ENCODE measurements at regions not wholly inside any gene's neighbourhood (a gene's known extent, or its start where the extent isn't known, plus 50 kb on each side); places are given as distances from the start of the nearest gene placed in this dataset.
"Not testable (repeated sequence)": the region's sequence is repeated elsewhere in the genome, so short reads cannot be mapped to it uniquely, and the experiment has no call there.

DNA sequence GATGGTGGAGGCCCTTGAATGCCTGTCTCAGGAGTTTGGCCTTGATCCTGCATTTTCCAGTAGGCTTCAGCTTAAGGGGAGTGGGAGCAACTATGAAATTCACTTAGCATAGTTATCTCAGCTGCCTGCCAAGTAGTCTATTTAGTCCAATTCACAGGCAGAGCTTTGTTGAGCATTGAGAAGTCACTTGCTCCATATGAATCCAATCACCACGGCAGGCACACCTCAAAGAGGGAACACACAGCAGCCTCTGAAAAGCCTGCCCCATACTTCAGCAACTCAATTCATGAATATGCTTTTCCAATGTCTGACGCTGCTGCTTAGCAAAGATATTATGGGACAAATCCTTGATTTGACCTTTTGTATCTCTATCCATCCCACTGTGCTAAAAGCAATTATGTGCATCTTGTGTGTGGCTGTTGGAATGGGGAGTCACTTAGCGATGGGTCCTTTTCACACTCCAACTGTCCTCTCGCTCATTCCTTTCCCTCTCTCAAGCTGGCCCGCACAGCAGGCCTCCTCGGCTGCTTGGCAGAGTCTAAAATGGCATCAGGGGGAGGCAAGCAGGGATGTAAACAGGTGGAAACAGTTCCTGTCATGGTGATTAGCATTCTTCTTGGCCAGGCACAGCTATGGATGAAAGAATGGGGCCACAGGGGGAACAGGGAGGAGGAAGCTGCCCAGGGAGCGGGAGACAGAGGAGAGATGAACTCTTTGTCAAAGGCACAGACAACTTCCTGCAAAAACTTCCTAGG is 56.0 kb upstream of the LRPPRC start:
- no peaks in the 10 kb centered on the region for H3K36me3 Mint-ChIP-seq
- H3K27me3 Mint-ChIP-seq, result no peaks in the 10 kb centered on the region
- H3K4me3 Mint-ChIP-seq, result no peak overlapping the region
- H3K27ac Mint-ChIP-seq, result no peak overlapping the region
- peaks cover 0 to 2% (median 0%) of the 10 kb centered on the region in 3 donors for H3K9me3 Mint-ChIP-seq
- H3K4me1 Mint-ChIP-seq, result no peaks in the 10 kb centered on the region

DNA sequence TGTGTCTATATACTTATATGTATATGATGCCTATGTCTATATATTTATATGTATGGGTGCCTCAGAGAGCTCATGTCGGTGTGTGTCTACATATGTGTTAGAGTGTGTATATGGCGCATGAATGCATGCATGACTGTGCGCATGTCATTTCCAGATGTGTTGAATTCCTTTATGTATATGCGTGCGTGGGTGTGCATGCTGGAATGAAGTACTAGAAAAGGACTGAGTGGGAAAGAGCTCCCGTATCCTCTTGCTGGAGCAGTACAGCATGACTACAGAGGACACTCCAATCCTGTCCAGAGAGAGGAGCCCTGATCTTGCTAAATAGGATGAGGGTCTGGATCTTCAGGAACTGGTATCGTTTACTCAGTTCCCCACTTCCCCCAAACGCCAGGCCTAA is 56.8 kb upstream of the LRPPRC start:
- Mint-ChIP-seq H3K4me1 (no peaks in the 10 kb centered on the region), H3K27me3 (no peaks in the 10 kb centered on the region), H3K36me3 (no peaks in the 10 kb centered on the region), H3K9me3 (peaks cover 0 to 2% (median 0%) of the 10 kb centered on the region in 3 donors), H3K4me3 (no peak overlapping the region), H3K27ac (no peak overlapping the region)

DNA sequence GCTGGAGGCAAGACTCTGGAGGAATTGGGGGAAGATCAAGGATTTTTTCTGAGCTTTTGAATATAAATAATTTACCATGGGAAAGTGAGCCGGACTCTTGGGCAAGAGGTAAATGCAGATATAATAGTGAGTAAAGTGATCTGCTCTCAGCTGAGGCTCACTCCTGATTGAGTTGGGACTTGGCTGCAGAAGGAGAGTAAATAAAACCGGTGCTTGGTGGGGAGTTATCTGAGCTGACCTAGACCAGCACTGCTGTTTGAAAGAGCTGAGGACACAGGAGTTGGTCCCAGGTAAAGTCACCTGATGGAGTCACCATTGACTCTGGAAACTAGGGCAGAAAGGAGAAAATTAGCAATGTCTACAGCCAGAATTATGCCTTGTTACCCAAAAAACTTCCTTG is 57.3 kb upstream of the LRPPRC start:
- Mint-ChIP-seq H3K36me3 (no peaks in the 10 kb centered on the region), H3K27ac (no peak overlapping the region), H3K4me1 (no peaks in the 10 kb centered on the region), H3K4me3 (no peak overlapping the region), H3K9me3 (no peaks in the 10 kb centered on the region), H3K27me3 (no peaks in the 10 kb centered on the region)

DNA sequence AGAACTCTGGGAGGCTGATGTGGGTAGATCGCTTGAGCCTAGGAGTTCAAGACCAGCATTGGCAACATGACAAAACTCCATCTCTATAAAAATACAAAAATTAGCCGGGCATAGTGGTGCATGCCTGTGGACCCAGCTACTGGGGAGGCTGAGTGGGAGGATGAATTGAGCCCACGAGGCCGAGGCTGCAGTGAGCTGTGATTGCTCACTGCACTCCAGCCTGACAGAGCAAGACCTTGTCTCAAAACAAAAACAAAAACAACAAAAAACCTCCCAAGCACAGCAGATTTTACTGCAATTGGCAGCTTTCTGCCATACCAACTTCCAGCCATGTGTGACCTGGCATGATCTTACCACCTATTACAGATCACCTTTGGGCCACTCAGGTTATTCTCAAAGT is 57.7 kb upstream of the LRPPRC start:
- H3K4me1 Mint-ChIP-seq, result no peaks in the 10 kb centered on the region
- no peaks in the 10 kb centered on the region for H3K36me3 Mint-ChIP-seq
- H3K27me3 Mint-ChIP-seq, result no peaks in the 10 kb centered on the region
- no peak overlapping the region for H3K4me3 Mint-ChIP-seq
- H3K27ac Mint-ChIP-seq, result no peak overlapping the region
- H3K9me3 Mint-ChIP-seq, result no peaks in the 10 kb centered on the region

DNA sequence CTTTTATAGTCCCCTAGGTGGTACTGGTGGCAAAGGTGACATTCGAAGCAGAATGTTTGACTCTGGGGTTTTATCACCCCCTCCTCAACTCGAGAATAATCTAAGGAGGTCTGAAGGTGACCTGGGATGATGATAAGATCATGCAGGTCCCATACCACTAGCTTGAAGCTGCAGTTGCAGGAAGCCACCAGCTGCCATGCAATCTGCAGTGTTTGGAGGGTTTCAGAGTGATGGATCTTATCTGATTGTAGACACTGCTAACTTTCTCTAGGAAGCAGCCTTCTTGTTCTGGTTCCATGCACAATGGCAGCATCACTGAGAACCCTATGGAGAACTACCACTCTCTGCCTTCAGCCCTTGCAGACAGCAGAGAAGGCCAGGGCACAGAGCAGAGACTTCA is 59.4 kb upstream of the LRPPRC start:
- H3K27me3 Mint-ChIP-seq, result no peaks in the 10 kb centered on the region
- H3K36me3 Mint-ChIP-seq, result no peaks in the 10 kb centered on the region
- H3K27ac Mint-ChIP-seq, result no peak overlapping the region
- peaks cover 0 to 1% (median 0%) of the 10 kb centered on the region in 3 donors for H3K9me3 Mint-ChIP-seq
- H3K4me1 Mint-ChIP-seq, result no peaks in the 10 kb centered on the region
- no peak overlapping the region for H3K4me3 Mint-ChIP-seq

DNA sequence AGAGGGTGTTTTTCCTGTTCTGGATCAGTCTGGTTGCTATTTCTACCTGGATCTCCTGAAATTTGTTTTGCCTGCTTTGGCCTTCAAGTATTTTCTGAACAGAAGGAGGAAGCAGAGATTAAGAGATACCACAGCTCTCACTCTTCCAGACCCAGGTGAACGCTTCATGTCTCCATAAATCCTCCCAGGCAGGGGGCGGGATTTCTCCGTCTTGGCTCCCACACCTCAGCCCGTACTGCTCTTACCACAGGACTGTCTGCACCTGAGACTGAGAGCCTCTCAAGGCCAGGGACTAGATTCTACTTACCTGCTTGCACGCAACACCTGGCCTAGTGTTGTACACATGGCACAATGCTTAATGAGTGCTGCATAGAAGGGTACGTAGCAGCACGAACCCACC is 59.9 kb upstream of the LRPPRC start:
- Mint-ChIP-seq H3K4me3 (no peak overlapping the region), H3K36me3 (no peaks in the 10 kb centered on the region), H3K27me3 (no peaks in the 10 kb centered on the region), H3K4me1 (no peaks in the 10 kb centered on the region), H3K27ac (no peak overlapping the region), H3K9me3 (peaks cover 0 to 1% (median 0%) of the 10 kb centered on the region in 3 donors)

DNA sequence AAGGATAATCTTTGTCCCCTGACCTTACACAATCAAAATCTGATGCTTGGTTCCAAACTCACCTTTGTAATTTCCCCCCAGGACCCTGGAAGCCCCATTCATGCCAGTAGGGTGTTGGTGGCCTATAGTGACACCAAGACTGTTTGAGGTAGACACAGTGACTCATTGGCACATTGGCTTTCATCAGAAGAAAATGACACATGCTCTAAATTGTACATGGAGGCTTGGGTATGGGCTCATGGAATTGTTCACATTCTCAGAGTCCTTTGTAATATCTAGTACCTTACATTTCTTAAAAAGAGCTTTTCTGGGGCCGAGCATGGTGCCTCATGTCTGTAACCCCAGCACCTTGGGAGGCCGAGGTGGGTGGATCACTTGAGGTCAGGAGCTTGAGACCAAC is 61.2 kb upstream of the LRPPRC start:
- H3K27me3 Mint-ChIP-seq, result no peaks in the 10 kb centered on the region
- H3K4me1 Mint-ChIP-seq, result no peaks in the 10 kb centered on the region
- H3K36me3 Mint-ChIP-seq, result no peaks in the 10 kb centered on the region
- H3K4me3 Mint-ChIP-seq, result no peak overlapping the region
- H3K27ac Mint-ChIP-seq, result no peak overlapping the region
- H3K9me3 Mint-ChIP-seq, result peaks cover 0 to 1% (median 0%) of the 10 kb centered on the region in 3 donors

DNA sequence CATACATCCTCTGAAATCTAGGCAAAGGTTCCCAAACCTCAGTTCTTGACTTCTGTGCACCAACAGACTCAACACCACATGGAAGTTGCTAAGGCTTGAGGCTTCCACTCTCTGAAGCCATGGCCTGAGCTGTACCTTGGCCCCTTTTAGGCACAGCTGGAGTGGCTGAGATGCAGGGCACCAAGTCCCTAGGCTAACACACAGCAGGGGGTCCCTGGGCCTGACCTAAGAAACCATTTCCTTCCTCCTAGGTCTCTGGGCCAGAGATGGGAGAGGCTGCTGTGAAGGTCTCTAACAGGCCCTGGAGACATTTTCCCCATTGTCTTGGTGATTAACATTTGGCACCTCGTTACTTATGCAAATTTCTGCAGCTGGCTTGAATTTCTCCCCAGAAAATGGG is 64.5 kb upstream of the LRPPRC start:
- not testable (repeated sequence) for H3K36me3 Mint-ChIP-seq, H3K27me3 Mint-ChIP-seq, H3K4me3 Mint-ChIP-seq, H3K4me1 Mint-ChIP-seq, H3K27ac Mint-ChIP-seq, H3K9me3 Mint-ChIP-seq

DNA sequence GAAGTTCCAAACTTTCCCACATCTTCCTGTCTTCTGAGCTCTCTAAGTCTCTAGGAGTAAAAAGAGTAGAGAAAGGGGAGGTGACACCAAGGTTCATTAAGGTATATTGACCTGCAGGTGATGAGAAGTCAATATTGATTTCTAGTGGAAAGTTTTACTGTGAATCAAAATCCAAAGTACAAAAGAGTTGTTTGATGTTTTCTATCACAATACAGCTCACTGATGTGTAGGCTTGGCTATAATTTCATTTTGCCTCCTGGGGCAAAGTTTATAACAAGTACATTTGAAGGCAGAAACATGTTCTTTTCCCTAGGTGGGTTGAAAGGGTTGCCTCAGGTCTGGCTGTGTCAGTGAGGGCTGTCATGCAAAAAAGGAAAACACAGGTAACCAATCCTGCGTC is 65.2 kb upstream of the LRPPRC start:
- Mint-ChIP-seq H3K27me3 (peaks cover 6% of the 10 kb centered on the region), H3K27ac (no peak overlapping the region), H3K36me3 (no peaks in the 10 kb centered on the region), H3K9me3 (peaks cover 0 to 4% (median 0%) of the 10 kb centered on the region in 3 donors), H3K4me1 (no peaks in the 10 kb centered on the region), H3K4me3 (no peak overlapping the region)

DNA sequence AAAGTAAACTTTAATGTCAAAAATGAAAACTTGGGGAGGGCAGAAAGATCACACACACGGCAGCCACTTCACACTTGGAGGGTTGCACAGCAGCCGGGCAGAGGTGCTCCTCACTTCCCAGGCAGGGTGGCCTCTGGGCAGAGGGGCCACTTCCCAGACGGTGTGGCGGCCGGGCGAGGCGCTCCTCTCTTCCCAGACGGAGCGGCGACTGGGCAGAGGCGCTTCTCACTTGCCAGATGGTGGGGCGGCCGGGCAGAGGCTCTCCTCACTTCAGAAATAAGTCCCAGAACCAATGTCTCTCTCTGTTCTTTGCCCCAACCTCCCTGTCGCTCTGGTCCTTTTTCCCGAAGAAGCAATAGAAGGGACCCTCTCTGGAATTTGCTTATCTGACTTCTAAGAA is 65.7 kb upstream of the LRPPRC start:
- H3K36me3 Mint-ChIP-seq, result no peaks in the 10 kb centered on the region
- peaks cover 0 to 4% (median 0%) of the 10 kb centered on the region in 3 donors for H3K9me3 Mint-ChIP-seq
- H3K4me3 Mint-ChIP-seq, result no peak overlapping the region
- H3K4me1 Mint-ChIP-seq, result no peaks in the 10 kb centered on the region
- H3K27me3 Mint-ChIP-seq, result peaks cover 6% of the 10 kb centered on the region
- no peak overlapping the region for H3K27ac Mint-ChIP-seq

DNA sequence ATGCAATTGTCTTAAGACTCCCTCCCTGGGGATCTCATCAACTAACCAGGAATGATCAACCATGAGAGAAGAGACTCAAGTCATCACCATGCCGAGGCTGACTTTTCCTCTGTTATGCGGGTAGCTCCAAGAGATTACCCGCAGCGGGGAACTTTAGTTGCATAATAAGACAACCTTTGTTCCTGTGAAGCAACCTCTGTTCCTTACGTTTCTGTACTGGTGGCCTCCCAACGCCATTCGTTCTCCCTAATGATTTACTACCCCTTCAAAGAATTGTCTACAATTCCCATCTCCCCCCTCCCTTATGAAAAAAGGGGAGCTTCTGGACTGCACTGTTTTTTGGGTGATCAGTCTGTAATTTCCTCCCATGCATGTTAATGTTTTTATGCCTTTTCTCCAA is 66.1 kb upstream of the LRPPRC start:
- Mint-ChIP-seq H3K27ac (no peak overlapping the region), H3K27me3 (peaks cover 6% of the 10 kb centered on the region), H3K9me3 (peaks cover 0 to 4% (median 0%) of the 10 kb centered on the region in 3 donors)

DNA sequence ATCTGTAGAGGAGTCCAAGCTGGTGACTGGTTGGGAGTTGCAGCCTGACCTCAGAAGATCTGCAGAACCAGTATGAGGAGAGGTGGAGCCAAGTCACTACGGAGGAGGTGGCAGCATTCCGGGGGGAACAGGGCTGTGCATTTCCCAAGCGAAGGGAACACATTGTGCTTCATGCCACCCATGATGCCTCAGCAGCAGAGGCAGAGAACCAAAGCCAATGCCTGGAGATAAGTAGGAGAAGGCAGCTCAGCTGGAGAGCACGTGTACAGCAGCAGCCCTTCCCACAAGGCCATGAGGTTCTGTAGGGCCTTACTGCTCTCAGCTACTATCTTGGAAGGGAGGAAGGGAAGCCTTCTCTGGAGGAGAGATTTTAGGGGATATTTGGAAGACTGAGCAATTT is 67.2 kb upstream of the LRPPRC start:
- Mint-ChIP-seq H3K27me3 (peaks cover 6% of the 10 kb centered on the region), H3K4me1 (no peaks in the 10 kb centered on the region), H3K27ac (no peak overlapping the region)

More for the DNA sequence above, 66.1 kb upstream of the LRPPRC start:
- Mint-ChIP-seq H3K4me1 (no peaks in the 10 kb centered on the region), H3K36me3 (no peaks in the 10 kb centered on the region), H3K4me3 (no peak overlapping the region)

DNA sequence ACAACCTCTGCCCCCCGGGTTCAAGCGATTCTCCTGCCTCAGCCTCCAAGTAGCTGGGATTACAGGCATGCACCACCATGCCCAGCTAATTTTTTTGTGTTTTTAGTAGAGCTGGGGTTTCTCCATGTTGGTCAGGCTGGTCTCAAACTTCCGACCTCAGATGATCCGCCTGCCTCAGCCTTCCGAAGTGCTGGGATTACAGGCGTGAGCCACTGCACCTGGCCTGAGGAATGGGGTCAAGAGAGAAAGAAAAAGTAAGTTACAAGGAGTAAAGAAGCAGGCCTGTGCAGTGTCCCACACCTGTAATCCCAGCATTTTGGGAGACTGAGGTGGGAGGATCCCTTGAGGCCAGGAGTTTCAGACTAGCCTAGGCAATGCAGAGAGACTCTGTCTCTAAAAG is 68.5 kb upstream of the LRPPRC start:
- not testable (repeated sequence) for H3K27me3 Mint-ChIP-seq, H3K27ac Mint-ChIP-seq, H3K9me3 Mint-ChIP-seq, H3K36me3 Mint-ChIP-seq, H3K4me1 Mint-ChIP-seq, H3K4me3 Mint-ChIP-seq

More for the DNA sequence above, 67.2 kb upstream of the LRPPRC start:
- Mint-ChIP-seq H3K36me3 (no peaks in the 10 kb centered on the region), H3K4me3 (no peak overlapping the region), H3K9me3 (peaks cover 0 to 4% (median 0%) of the 10 kb centered on the region in 3 donors)

DNA sequence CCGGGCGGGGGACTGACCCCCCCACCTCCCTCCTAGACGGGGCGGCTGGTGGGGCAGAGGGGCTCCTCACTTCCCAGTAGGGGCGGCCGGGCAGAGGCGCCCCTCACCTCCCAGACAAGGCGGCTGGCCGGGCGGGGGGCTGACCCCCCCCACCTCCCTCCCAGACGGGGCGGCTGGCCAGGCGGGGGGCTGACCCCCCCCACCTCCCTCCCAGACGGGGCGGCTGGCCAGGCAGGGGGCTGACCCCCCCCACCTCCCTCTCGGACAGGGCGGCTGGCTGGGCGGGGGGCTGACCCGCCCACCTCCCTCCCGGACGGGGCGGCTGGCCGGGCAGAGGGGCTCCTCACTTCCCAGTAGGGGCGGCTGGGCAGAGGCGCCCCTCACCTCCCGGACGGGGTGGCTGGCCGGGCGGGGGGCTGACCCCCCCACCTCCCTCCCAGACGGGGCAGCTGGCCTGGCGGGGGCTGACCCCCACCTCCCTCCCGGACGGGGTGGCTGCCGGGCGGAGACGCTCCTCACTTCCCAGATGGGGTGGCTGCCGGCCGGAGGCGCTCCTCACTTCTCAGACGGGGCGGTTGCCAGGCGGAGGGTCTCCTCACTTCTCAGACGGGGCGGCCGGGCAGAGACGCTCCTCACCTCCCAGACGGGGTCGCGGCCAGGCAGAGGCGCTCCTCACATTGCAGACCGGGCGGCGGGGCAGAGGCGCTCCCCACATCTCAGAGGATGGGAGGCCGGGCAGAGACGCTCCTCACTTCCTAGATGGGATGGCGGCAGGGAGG is 71.4 kb upstream of the LRPPRC start:
- not testable (repeated sequence) for H3K4me1 Mint-ChIP-seq, H3K36me3 Mint-ChIP-seq, H3K4me3 Mint-ChIP-seq, H3K27ac Mint-ChIP-seq, H3K9me3 Mint-ChIP-seq, H3K27me3 Mint-ChIP-seq

DNA sequence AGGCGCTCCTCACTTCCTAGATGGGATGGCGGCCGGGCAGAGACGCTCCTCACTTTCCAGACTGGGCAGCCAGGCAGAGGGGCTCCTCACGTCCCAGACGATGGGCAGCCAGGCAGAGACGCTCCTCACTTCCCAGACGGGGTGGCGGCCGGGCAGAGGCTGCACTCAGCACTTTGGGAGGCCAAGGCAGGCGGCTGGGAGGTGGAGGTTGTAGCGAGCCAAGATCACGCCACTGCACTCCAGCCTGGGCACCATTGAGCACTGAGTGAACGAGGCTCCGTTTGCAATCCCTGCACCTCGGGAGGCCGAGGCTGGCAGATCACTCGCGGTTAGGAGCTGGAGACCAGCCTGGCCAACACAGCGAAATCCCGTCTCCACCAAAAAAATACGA is 72.0 kb upstream of the LRPPRC start:
- H3K9me3 Mint-ChIP-seq, H3K27ac Mint-ChIP-seq, H3K4me1 Mint-ChIP-seq, H3K36me3 Mint-ChIP-seq, H3K27me3 Mint-ChIP-seq, H3K4me3 Mint-ChIP-seq: not testable (repeated sequence)

DNA sequence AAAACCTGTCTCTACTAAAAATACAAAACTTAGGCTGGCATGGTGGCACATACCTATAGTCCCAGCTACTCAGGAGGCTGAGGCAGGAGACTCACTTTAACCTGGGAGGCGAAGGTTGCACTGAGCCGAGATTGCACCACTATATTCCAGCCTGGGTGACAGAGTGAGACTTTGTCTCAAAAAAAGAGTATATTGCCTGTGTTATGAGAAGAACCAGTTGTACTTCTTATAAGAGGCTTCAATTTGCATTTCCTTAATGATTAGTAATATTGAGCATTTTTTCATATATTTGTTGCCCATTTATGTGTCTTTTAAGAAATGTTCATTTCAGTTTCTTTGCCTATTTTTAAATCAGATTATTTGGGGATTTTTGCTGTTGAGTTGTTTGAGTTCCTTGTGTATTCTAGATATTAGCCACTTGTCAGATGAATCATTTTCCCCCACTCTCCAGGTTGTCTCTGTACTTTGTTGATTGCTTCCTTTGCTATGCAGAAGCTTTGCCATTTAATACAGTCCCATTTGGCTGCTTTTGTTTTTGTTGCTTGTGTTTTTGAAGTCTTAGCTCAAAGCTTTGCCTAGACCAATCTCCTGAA is 75.8 kb upstream of the LRPPRC start:
- H3K27me3 Mint-ChIP-seq, result peaks cover 3% of the 10 kb centered on the region
- no peak overlapping the region for H3K4me3 Mint-ChIP-seq
- H3K36me3 Mint-ChIP-seq, result peaks cover 4% of the 10 kb centered on the region
- H3K9me3 Mint-ChIP-seq, result peaks cover 0 to 5% (median 4%) of the 10 kb centered on the region in 3 donors
- H3K27ac Mint-ChIP-seq, result no peak overlapping the region
- no peaks in the 10 kb centered on the region for H3K4me1 Mint-ChIP-seq
